GM12874 (cell line): ENCODE measurements at regions not wholly inside any gene's neighbourhood (a gene's known extent, or its start where the extent isn't known, plus 50 kb on each side); places are given as distances from the start of the nearest gene placed in this dataset.

Experiments used
- CTCF ChIP-seq: IDR thresholded peaks from 2 replicates; pipeline ENCODE4 v1.5.1; 2011; ENCODE audit warnings: low read depth, mild to moderate bottlenecking, control low read depth, low read length, moderate library complexity; ENCODE audit not compliant: insufficient read depth

- TF ChIP-seq CTCF, result no peak
These were observed 55.4 kb upstream of the KIF26B start for GRCh38 chr1:245099401-245099800.

GRCh38 chr1:245098924-245099323 lies 55.9 kb upstream of the KIF26B start:
- TF ChIP-seq CTCF, result no peak

- TF ChIP-seq CTCF, result no peak
These were observed 58.3 kb upstream of the KIF26B start for GRCh38 chr1:245096311-245097066.

- TF ChIP-seq CTCF, result no peak
These were observed 58.9 kb upstream of the KIF26B start for GRCh38 chr1:245095903-245096302.

GRCh38 chr1:245094954-245095353 lies 59.8 kb upstream of the KIF26B start:
- no peak for TF ChIP-seq CTCF

GRCh38 chr1:245094092-245094491 lies 60.7 kb upstream of the KIF26B start:
- no peak for TF ChIP-seq CTCF

GRCh38 chr1:245092638-245092976 lies 62.2 kb upstream of the KIF26B start:
- TF ChIP-seq CTCF, result no peak
